Peyer's patch (tissue), 4 donors: ENCODE measurements at regions not wholly inside any gene's neighbourhood (a gene's known extent, or its start where the extent isn't known, plus 50 kb on each side); places are given as distances from the start of the nearest gene placed in this dataset.

Experiments
- DNase-seq, 3 donors: peaks; one replicate each; pipeline ENCODE4 v3.0.0-alpha.2; 2017 to 2019
- H3K27ac ChIP-seq, 4 donors: fragments of 200-600 bp; sonication (generic); one replicate each; pipeline ENCODE4 v1.5.1; 2016 to 2019
- H3K27me3 ChIP-seq, 2 donors: fragments of 200-600 bp; sonication (generic); one replicate each; pipeline ENCODE4 v1.5.1; 2019
- H3K36me3 ChIP-seq, 3 donors: fragments of 200-600 bp; sonication (generic); one replicate each; pipeline ENCODE4 v1.5.1; 2016 to 2019
- H3K4me1 ChIP-seq, 4 donors: fragments of 200-600 bp; sonication (generic); one replicate each; pipeline ENCODE4 v1.5.1; 2016 to 2019
- H3K4me3 ChIP-seq, 4 donors: fragments of 200-600 bp; sonication (generic); 1 replicate in 3 of 4; 2 replicates in 1 of 4; pipeline ENCODE4 v1.5.1; 2016 to 2019; ENCODE audit warnings: mild to moderate bottlenecking in 1 of 4
- H3K9me3 ChIP-seq, 4 donors: fragments of 200-600 bp; sonication (generic); one replicate each; pipeline ENCODE4 v1.5.1; 2016 to 2019; ENCODE audit warnings: mild to moderate bottlenecking in 1 of 4
- CTCF ChIP-seq, 6 experiments: fragments of 450-650 bp in 4 of 6; fragments of 200-600 bp in 2 of 6; sonication (generic) in 1 of 6; IDR thresholded peaks; one replicate each; pipeline ENCODE4 v1.5.1; 2017 to 2019; ENCODE audit warnings: antibody characterized with exemption in 6 of 6, mild to moderate bottlenecking in 3 of 6, moderate library complexity in 1 of 6
- POLR2A ChIP-seq, 2 donors: fragments of 450-650 bp; IDR thresholded peaks; one replicate each; pipeline ENCODE4 v1.5.1; 2017; ENCODE audit warnings: antibody characterized with exemption in 2 of 2, mild to moderate bottlenecking in 2 of 2, moderate library complexity in 2 of 2

DNA sequence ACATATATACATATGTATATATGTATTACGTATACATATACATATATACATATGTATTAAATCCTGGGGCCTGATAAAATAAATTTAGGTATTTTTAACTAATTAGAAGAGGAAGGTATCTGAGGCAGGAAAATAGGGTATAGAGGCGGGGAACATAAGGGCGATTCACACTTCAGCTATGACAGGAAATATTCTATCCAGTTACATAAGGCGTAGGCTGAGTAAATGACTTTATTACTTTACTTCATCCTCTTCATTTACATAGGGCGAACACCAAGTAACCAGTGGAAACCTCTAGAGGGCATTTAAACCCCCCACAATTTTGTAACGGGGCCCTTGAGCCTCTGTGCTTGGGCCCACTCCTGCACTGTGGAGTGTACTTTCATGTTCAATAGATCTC, 167.5 kb downstream of the SOCS6 start:
- DNase-seq = no peak
- Histone ChIP-seq H3K36me3 (no peaks in the 10 kb centered on the region), H3K9me3 (no peaks in the 10 kb centered on the region), H3K4me3 (no peak overlapping the region), H3K27ac (no peak overlapping the region), H3K4me1 (no peaks in the 10 kb centered on the region), H3K27me3 (no peaks in the 10 kb centered on the region)
- TF ChIP-seq CTCF (IDR thresholded peaks at IDR 0.05) (no peak), POLR2A (IDR thresholded peaks at IDR 0.05) (no peak)

DNA sequence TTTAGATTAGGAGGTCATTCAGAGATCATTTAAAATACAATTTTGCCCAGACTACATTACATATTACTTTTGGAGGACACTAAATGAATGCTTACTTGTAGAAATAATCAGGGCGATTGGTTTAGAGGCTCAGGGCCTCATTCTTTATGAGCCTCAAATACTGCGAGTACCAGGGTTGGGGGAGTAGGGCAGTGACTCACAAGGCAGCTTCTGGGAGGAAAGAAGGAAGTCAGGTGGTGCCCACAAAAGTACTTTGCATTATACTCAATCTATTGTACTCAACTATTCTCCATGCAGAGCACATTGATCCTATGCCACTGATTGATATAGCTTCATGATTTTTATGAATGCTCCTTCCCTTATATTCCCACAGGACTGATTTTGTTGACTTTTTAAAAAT, 166.9 kb downstream of the SOCS6 start:
- Histone ChIP-seq H3K27me3 (no peaks in the 10 kb centered on the region), H3K9me3 (no peaks in the 10 kb centered on the region), H3K4me3 (no peak overlapping the region), H3K27ac (no peak overlapping the region), H3K36me3 (no peaks in the 10 kb centered on the region), H3K4me1 (no peaks in the 10 kb centered on the region)
- no peak for DNase-seq
- TF ChIP-seq CTCF (IDR thresholded peaks at IDR 0.05) (no peak), POLR2A (IDR thresholded peaks at IDR 0.05) (no peak)

GRCh38 chr18:70454704-70455322, 166.0 kb downstream of the SOCS6 start:
- no peak overlapping the region for H3K27ac ChIP-seq
- H3K36me3 ChIP-seq = no peaks in the 10 kb centered on the region
- TF ChIP-seq POLR2A (IDR thresholded peaks at IDR 0.05) (no peak), CTCF (IDR thresholded peaks at IDR 0.05) (peak in 5 of 6 experiments; percentile 54 to 80 (median 75))
- no peaks in the 10 kb centered on the region for H3K4me1 ChIP-seq
- H3K27me3 ChIP-seq = no peaks in the 10 kb centered on the region
- H3K9me3 ChIP-seq = no peaks in the 10 kb centered on the region
- H3K4me3 ChIP-seq = no peak overlapping the region
- peak in 1 of 3 donors; percentile 64 for DNase-seq

- Histone ChIP-seq H3K4me1 (no peaks in the 10 kb centered on the region), H3K27ac (no peak overlapping the region), H3K27me3 (no peaks in the 10 kb centered on the region), H3K36me3 (no peaks in the 10 kb centered on the region), H3K9me3 (no peaks in the 10 kb centered on the region), H3K4me3 (no peak overlapping the region)
- TF ChIP-seq CTCF (IDR thresholded peaks at IDR 0.05) (no peak), POLR2A (IDR thresholded peaks at IDR 0.05) (no peak)
- DNase-seq = no peak
Measured at GRCh38 chr18:70453058-70453775, 164.4 kb downstream of the SOCS6 start.

DNA sequence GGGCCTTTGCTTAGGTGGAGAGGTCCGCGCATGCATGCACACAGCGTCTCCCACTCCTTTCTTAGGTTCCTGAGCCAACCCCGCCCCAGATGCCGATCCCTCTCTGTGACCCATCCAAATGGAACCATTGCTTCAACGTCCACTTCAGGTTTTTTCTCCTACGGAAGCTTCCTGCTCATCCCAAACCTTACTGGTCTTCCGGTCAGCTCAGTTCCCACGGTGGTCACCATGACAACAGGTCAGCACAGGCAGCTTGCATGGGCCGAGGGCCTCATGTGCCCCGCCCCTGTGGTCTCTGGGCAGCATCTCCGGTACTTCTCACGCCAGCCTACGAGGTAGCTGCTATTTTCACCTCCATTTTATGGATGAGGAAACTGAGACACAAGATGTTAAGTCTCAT, 163.7 kb downstream of the SOCS6 start:
- no peaks in the 10 kb centered on the region for H3K9me3 ChIP-seq
- no peaks in the 10 kb centered on the region for H3K27me3 ChIP-seq
- no peak overlapping the region for H3K27ac ChIP-seq
- H3K36me3 ChIP-seq = no peaks in the 10 kb centered on the region
- DNase-seq = no peak
- no peak overlapping the region for H3K4me3 ChIP-seq
- no peaks in the 10 kb centered on the region for H3K4me1 ChIP-seq
- TF ChIP-seq POLR2A (IDR thresholded peaks at IDR 0.05) (no peak), CTCF (IDR thresholded peaks at IDR 0.05) (no peak)
